DND-41 (cell line): ENCODE measurements at regions not wholly inside any gene's neighbourhood (a gene's known extent, or its start where the extent isn't known, plus 50 kb on each side); places are given as distances from the start of the nearest gene placed in this dataset.

Experiments
- ATAC-seq: fragments of 200-7000 bp; cut with Tn5 transposase; 3 replicates; pipeline ENCODE4 v1.9.1; 2021; ENCODE audit warnings: low read depth; ENCODE audit not compliant: insufficient read depth
- DNase-seq: peaks from one replicate; pipeline ENCODE4 v3.0.0-alpha.2; 2020
- H2AFZ ChIP-seq: 2 replicates; pipeline ENCODE4 v1.6.0; 2012; ENCODE audit warnings: low read depth, low read length
- H3K27ac ChIP-seq: 2 replicates; pipeline ENCODE4 v1.5.1; 2012; ENCODE audit warnings: low read length, inconsistent platforms
- H3K27me3 ChIP-seq: fragments of 200-600 bp; sonication (generic); 2 replicates; pipeline ENCODE4 v1.6.0; 2012; ENCODE audit warnings: low read length, mild to moderate bottlenecking, inconsistent platforms; ENCODE audit not compliant: insufficient read depth, poor library complexity
- H3K36me3 ChIP-seq: 2 replicates; pipeline ENCODE4 v1.5.1; 2012; ENCODE audit warnings: low read length, inconsistent platforms; ENCODE audit not compliant: insufficient read depth
- H3K4me1 ChIP-seq: 2 replicates; pipeline ENCODE4 v1.5.1; 2012; ENCODE audit warnings: mild to moderate bottlenecking, low read length; ENCODE audit not compliant: insufficient read depth
- H3K4me2 ChIP-seq: 2 replicates; pipeline ENCODE4 v1.6.0; 2012; ENCODE audit warnings: mild to moderate bottlenecking, moderate library complexity, low read length, inconsistent platforms; ENCODE audit not compliant: insufficient read depth
- H3K4me3 ChIP-seq, 2 experiments: fragments of 200-600 bp in 1 of 2; shearing (Covaris generic) in 1 of 2; 2 replicates each; pipeline ENCODE4 v1.5.1; 2012 to 2016; ENCODE audit warnings: inconsistent platforms in 2 of 2, low read length in 2 of 2, mild to moderate bottlenecking in 2 of 2, low read depth in 1 of 2, moderate library complexity in 1 of 2
- H3K79me2 ChIP-seq: 2 replicates; pipeline ENCODE4 v1.6.0; 2012; ENCODE audit warnings: low read length, inconsistent platforms; ENCODE audit not compliant: insufficient read depth
- H3K9ac ChIP-seq: 2 replicates; pipeline ENCODE4 v1.6.0; 2012; ENCODE audit warnings: low read depth, mild to moderate bottlenecking, inconsistent platforms, low read length, moderate library complexity
- H3K9me3 ChIP-seq: 2 replicates; pipeline ENCODE4 v1.5.1; 2012; ENCODE audit warnings: low read length, moderate library complexity, mild to moderate bottlenecking, inconsistent platforms; ENCODE audit not compliant: insufficient read depth, severe bottlenecking
- H4K20me1 ChIP-seq: 2 replicates; pipeline ENCODE4 v1.6.0; 2012; ENCODE audit warnings: low read length; ENCODE audit not compliant: insufficient read depth
- EZH2 ChIP-seq: IDR thresholded peaks from 3 replicates; pipeline ENCODE4 v1.6.1; 2012; ENCODE audit warnings: borderline replicate concordance, low read depth, mild to moderate bottlenecking, moderate library complexity, low read length, inconsistent platforms; ENCODE audit not compliant: severe bottlenecking
- TF ChIP-seq, protein P1 (sequence below): IDR thresholded peaks from 2 replicates; pipeline ENCODE4 v1.5.1; 2012; ENCODE audit warnings: borderline replicate concordance, low read length, moderate library complexity, mild to moderate bottlenecking; ENCODE audit not compliant: poor library complexity, severe bottlenecking; ENCODE audit errors: extremely low read depth

DNA sequence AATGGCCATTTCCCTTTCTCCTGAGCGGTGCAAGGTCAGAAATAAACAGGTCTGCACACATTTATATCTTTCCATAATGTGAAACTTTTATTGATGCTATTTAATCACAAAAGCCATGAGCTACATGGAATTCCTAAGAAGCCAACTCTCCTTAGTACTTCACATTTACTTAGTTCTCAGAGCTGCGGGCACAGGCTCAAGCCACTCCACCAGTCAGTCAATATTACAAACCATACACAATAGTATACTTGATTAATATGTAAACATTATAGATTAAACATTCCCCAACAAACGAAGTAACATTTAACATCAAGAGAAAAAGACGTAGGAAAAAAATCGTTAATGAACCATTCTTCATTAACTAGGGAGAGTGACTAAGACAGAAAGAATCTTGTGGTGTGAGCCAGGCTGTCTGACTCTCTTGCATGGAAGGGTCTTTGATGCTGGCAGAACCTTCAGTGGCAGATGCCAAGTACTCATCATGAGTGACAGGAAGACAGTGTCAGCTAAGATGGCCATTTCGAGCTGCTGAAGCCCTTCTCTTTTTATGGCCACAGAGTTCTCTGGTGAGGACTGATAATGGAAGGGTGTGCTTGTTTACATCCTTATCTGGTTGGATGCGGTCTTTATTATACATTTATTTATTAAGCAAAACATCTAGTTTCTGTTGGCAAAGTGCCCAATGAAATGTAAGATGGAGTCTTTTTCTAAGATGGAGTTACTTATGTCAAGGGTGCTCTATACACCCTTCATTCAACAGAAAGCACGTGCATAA lies 115.5 kb upstream of the TUT7 start:
- Histone ChIP-seq H3K9ac (no peak overlapping the region), H3K9me3 (no peaks in the 10 kb centered on the region), H3K27ac (no peak overlapping the region), H3K4me3 (no peak overlapping the region), H4K20me1 (no peaks in the 10 kb centered on the region), H2AFZ (no peak overlapping the region), H3K79me2 (no peaks in the 10 kb centered on the region), H3K4me1 (no peaks in the 10 kb centered on the region), H3K36me3 (no peaks in the 10 kb centered on the region), H3K27me3 (no peaks in the 10 kb centered on the region), H3K4me2 (no peak overlapping the region)
- TF ChIP-seq, protein P1, sequence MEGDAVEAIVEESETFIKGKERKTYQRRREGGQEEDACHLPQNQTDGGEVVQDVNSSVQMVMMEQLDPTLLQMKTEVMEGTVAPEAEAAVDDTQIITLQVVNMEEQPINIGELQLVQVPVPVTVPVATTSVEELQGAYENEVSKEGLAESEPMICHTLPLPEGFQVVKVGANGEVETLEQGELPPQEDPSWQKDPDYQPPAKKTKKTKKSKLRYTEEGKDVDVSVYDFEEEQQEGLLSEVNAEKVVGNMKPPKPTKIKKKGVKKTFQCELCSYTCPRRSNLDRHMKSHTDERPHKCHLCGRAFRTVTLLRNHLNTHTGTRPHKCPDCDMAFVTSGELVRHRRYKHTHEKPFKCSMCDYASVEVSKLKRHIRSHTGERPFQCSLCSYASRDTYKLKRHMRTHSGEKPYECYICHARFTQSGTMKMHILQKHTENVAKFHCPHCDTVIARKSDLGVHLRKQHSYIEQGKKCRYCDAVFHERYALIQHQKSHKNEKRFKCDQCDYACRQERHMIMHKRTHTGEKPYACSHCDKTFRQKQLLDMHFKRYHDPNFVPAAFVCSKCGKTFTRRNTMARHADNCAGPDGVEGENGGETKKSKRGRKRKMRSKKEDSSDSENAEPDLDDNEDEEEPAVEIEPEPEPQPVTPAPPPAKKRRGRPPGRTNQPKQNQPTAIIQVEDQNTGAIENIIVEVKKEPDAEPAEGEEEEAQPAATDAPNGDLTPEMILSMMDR: no peak
- TF ChIP-seq EZH2: no peak
- ATAC-seq (no peak), DNase-seq (no peak)

DNA sequence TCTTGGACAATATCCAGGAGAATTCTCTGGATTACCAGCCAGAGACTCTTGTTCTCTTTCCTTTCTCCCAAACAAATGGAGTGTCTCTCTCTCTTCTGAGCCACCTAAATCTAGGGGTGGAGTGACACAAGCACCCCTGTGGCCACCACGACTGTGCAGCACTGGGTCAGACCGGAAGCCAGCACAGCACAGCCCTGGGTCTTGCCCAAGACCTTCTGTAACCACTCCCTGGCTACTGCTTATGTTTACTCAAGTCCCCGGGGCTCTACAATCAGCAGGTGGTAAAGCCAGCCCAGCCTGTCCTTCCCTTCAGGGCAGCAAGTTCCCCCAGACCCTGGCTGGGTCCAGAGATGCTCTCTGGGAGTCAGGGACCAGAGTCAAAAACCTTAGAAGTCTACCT lies 110.0 kb upstream of the TUT7 start:
- H3K79me2 ChIP-seq: no peaks in the 10 kb centered on the region
- no peak for ATAC-seq
- no peak for DNase-seq
- no peak overlapping the region for H3K4me2 ChIP-seq
- H3K4me3 ChIP-seq: no peak overlapping the region
- no peaks in the 10 kb centered on the region for H4K20me1 ChIP-seq
- no peak overlapping the region for H3K9ac ChIP-seq
- H3K27me3 ChIP-seq: no peaks in the 10 kb centered on the region
- no peaks in the 10 kb centered on the region for H3K9me3 ChIP-seq
- H3K36me3 ChIP-seq: no peaks in the 10 kb centered on the region
- H3K27ac ChIP-seq: no peak overlapping the region
- no peaks in the 10 kb centered on the region for H3K4me1 ChIP-seq
- TF ChIP-seq, protein P1: no peak
- no peak for TF ChIP-seq EZH2
- no peak overlapping the region for H2AFZ ChIP-seq

DNA sequence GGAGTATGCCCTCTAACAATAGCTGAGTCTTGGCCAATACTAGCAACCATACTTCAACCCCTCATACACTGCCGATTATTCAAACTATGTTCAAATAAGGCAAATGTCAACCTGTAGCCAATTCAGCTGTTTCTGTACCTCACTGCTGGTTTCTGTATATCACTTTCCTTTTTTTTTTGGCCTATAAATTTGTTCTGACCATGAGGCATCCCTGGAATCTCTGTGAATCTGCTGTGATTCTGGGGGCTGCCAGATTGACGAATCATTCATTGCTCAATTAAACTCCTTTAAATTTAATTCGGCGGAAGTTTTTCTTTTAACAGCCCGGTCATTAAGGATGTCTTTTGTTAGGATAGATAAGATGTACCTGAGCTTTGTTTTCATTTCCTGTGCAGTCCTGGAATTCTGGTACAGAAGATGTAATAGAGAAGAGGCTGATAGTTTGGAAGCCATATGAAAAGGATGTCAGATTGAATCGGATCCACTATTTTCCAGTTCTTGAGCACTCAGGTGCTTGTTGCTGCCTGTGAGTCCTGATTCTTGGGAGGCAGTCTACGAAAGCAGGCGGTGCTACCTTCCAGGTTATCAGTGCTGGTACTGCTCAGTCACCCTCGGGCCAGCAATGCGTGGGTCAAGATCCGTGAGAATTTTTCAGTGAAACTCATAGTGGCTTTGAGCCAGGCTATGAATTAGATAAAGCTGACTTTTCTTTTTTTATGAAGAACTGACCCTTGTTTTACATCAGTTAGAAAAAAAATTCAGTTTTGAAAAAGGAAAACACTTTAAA lies 106.2 kb upstream of the TUT7 start:
- no peaks in the 10 kb centered on the region for H3K79me2 ChIP-seq

More for the DNA sequence above, 106.2 kb upstream of the TUT7 start:
- ATAC-seq: no peak
- H4K20me1 ChIP-seq: no peaks in the 10 kb centered on the region
- H3K36me3 ChIP-seq: no peaks in the 10 kb centered on the region
- no peaks in the 10 kb centered on the region for H3K9me3 ChIP-seq
- no peak overlapping the region for H3K27ac ChIP-seq
- no peak overlapping the region for H2AFZ ChIP-seq
- H3K4me1 ChIP-seq: no peaks in the 10 kb centered on the region
- H3K4me3 ChIP-seq: no peak overlapping the region
- TF ChIP-seq, protein P1: no peak
- TF ChIP-seq EZH2: no peak
- H3K4me2 ChIP-seq: no peak overlapping the region
- DNase-seq: no peak
- no peaks in the 10 kb centered on the region for H3K27me3 ChIP-seq
- no peak overlapping the region for H3K9ac ChIP-seq
